Natural killer cell treated with Interleukin-12 subunit alpha and Interleukin-12 subunit beta and Interleukin-15 and Interleukin-18, amount 100 ng/mL, for 72 hours (primary cell): ENCODE measurements at regions not wholly inside any gene's neighbourhood (a gene's known extent, or its start where the extent isn't known, plus 50 kb on each side); places are given as distances from the start of the nearest gene placed in this dataset.

Experiments
- ATAC-seq, 2 donors: fragments of 150-1000 bp; cut with Tn5 transposase in 1 of 2; sonication (Bioruptor Pico), chemical (Tn5 transposase) in 1 of 2; 2 replicates each; pipeline ENCODE4 v1.10.0; 2021
- DNase-seq: peaks from one replicate; pipeline ENCODE4 v3.0.0; 2022; ENCODE audit warnings: low spot score
- H3K27ac Mint-ChIP-seq, 2 donors: 1 replicate in 1 of 2; 2 replicates in 1 of 2; pipeline ENCODE4 v1.8.0; 2022; ENCODE audit warnings: mixed read lengths in 2 of 2, mild to moderate bottlenecking in 1 of 2, moderate library complexity in 1 of 2
- H3K27me3 Mint-ChIP-seq, 2 donors: 1 replicate in 1 of 2; 2 replicates in 1 of 2; pipeline ENCODE4 v1.8.0; 2022; ENCODE audit warnings: mixed read lengths in 2 of 2
- H3K36me3 Mint-ChIP-seq: one replicate; pipeline ENCODE4 v1.8.0; 2022; ENCODE audit warnings: mixed read lengths
- H3K4me1 Mint-ChIP-seq, 2 donors: 1 replicate in 1 of 2; 2 replicates in 1 of 2; pipeline ENCODE4 v1.8.0; 2022; ENCODE audit warnings: low read depth in 2 of 2, mixed read lengths in 2 of 2, mild to moderate bottlenecking in 1 of 2
- H3K4me3 Mint-ChIP-seq: one replicate; pipeline ENCODE4 v1.8.0; 2022; ENCODE audit warnings: mixed read lengths
- H3K9me3 Mint-ChIP-seq: 2 replicates; pipeline ENCODE4 v1.8.0; 2022; ENCODE audit warnings: mixed read lengths

- no peak for DNase-seq
- ATAC-seq = no peak
- H3K36me3 Mint-ChIP-seq = no peaks in the 10 kb centered on the region
- peaks cover 6% of the 10 kb centered on the region for H3K9me3 Mint-ChIP-seq
- H3K4me1 Mint-ChIP-seq = no peaks in the 10 kb centered on the region
- no peak overlapping the region for H3K27ac Mint-ChIP-seq
- H3K4me3 Mint-ChIP-seq = no peak overlapping the region
- H3K27me3 Mint-ChIP-seq = no peaks in the 10 kb centered on the region
Measured at GRCh38 chr18:68560128-68560527, 154.8 kb downstream of the TMX3 start.

GRCh38 chr18:68557183-68557582 is 157.7 kb downstream of the TMX3 start:
- H3K36me3 Mint-ChIP-seq = no peaks in the 10 kb centered on the region
- no peak for DNase-seq
- H3K4me1 Mint-ChIP-seq = no peaks in the 10 kb centered on the region
- H3K9me3 Mint-ChIP-seq = peaks cover 10% of the 10 kb centered on the region
- H3K27ac Mint-ChIP-seq = no peak overlapping the region
- no peak overlapping the region for H3K4me3 Mint-ChIP-seq
- no peaks in the 10 kb centered on the region for H3K27me3 Mint-ChIP-seq
- ATAC-seq = no peak

DNA sequence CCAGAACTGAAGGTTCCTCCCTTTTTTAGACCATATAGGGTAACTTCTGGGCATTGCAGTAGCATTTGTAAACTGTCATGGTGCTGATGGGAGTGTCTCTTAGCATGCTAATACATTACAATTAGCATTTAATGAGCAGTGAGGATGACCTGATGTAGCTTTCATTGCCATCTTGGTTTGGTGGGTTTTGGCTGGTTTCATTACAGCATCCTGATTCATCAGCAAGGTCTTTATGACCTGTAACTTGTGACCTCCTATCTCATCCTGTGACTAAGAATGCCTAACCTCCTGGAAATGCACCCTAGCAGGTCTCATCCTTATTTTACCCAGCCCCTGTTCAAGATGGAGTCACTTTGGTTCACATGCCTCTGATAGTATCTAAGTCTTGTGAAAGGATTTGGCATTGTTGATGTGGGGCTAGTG is 159.0 kb downstream of the TMX3 start:
- DNase-seq (no peak), ATAC-seq (no peak)
- Mint-ChIP-seq H3K27ac (no peak overlapping the region), H3K4me1 (no peaks in the 10 kb centered on the region), H3K9me3 (peaks cover 12% of the 10 kb centered on the region), H3K4me3 (no peak overlapping the region), H3K27me3 (no peaks in the 10 kb centered on the region), H3K36me3 (no peaks in the 10 kb centered on the region)

GRCh38 chr18:68548904-68549870 is 165.7 kb downstream of the TMX3 start:
- Mint-ChIP-seq H3K4me1 (no peaks in the 10 kb centered on the region), H3K27me3 (no peaks in the 10 kb centered on the region), H3K36me3 (no peaks in the 10 kb centered on the region), H3K4me3 (no peak overlapping the region), H3K27ac (no peak overlapping the region), H3K9me3 (peaks cover 6% of the 10 kb centered on the region)
- ATAC-seq (no peak), DNase-seq (no peak)

DNA sequence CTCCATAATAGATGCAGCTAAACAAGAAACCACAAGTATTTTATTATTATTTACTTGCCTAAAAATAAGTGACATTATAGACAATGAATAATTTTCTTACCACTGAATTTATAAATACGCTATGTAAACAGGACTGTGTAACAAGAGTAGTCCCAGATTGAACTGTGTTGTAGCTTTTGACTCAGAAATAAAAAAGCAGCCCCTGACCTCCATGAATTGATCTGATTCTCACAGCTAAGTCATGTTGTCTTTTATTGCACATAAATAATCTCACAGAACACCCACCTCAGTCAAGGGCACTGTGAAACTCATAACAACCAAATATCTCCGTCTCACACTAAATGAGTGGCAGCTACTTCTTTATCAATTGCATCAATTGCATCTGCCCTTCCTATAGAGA is 171.6 kb downstream of the TMX3 start:
- H3K9me3 Mint-ChIP-seq = no peaks in the 10 kb centered on the region
- no peak overlapping the region for H3K4me3 Mint-ChIP-seq
- H3K27me3 Mint-ChIP-seq = no peaks in the 10 kb centered on the region
- DNase-seq (no peak), ATAC-seq (no peak)
- no peaks in the 10 kb centered on the region for H3K36me3 Mint-ChIP-seq
- H3K4me1 Mint-ChIP-seq = no peaks in the 10 kb centered on the region
- no peak overlapping the region for H3K27ac Mint-ChIP-seq

DNA sequence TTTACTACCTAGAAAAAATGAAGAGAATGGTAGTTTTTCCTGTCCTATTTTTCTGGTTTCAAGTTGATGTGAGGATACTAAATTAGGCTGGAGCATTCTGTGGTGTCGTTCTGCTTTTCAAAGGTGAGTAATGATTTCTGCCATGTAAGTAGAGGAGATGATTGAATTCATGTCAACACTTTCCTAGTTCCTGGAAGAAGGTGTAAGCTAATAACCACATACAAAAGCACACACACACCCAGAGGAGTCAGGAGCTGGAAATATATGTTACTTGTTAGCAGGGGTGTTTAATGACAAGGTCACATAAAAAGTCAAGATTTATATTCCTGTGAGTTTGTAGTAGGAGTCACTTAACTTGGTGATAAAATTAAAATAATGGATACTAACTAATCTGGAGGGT is 172.1 kb downstream of the TMX3 start:
- no peak for DNase-seq
- ATAC-seq = no peak

DNA sequence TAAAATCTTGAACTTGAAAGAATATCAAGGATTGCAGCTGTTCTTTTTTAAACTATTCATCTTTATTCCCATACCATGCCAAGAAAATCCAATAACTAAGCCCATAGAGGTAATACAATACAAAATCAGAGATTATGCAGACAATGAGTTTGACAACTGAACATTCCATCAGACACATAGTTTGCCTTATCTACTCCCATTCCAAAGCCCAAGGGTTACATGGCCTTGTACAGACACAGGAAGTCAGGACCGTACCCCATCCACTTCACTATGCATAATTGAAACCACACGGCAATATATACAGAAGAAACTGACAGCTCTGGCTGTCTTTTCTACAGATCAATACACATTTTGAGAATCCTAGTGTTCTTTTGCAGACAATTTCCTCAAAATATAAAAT is 181.3 kb downstream of the TMX3 start:
- Mint-ChIP-seq H3K9me3 (no peaks in the 10 kb centered on the region), H3K27ac (no peak overlapping the region), H3K4me3 (no peak overlapping the region), H3K27me3 (no peaks in the 10 kb centered on the region), H3K36me3 (no peaks in the 10 kb centered on the region), H3K4me1 (no peaks in the 10 kb centered on the region)
- DNase-seq = no peak
- no peak for ATAC-seq

More for the DNA sequence above, 172.1 kb downstream of the TMX3 start:
- H3K27me3 Mint-ChIP-seq = no peaks in the 10 kb centered on the region
- H3K36me3 Mint-ChIP-seq = no peaks in the 10 kb centered on the region
- H3K9me3 Mint-ChIP-seq = no peaks in the 10 kb centered on the region
- H3K27ac Mint-ChIP-seq = no peak overlapping the region
- H3K4me3 Mint-ChIP-seq = no peak overlapping the region
- H3K4me1 Mint-ChIP-seq = no peaks in the 10 kb centered on the region

GRCh38 chr18:68532328-68532885 is 182.5 kb downstream of the TMX3 start:
- DNase-seq (no peak), ATAC-seq (no peak)
- no peaks in the 10 kb centered on the region for H3K36me3 Mint-ChIP-seq
- H3K27ac Mint-ChIP-seq = no peak overlapping the region
- no peak overlapping the region for H3K4me3 Mint-ChIP-seq
- H3K9me3 Mint-ChIP-seq = no peaks in the 10 kb centered on the region
- H3K27me3 Mint-ChIP-seq = no peaks in the 10 kb centered on the region
- no peaks in the 10 kb centered on the region for H3K4me1 Mint-ChIP-seq

DNA sequence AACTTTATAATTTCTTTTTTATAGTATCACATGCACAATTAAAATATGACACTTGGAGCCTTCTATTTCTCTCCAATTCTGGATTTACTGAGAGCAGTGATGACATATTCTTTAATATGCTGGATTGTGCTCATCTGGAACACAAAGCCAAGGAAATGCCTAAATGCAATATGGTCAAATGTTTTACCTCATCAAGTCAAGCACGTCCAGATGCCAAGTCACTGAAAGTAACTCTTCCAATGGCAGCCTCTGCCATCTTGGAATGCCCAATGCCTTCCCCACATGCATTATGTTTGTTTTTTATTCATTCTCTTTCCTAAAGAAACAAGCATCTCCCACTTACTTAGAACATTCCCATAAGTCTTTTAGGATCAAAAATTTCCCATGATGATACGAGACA is 189.8 kb downstream of the TMX3 start:
- Mint-ChIP-seq H3K27me3 (no peaks in the 10 kb centered on the region), H3K4me3 (no peak overlapping the region), H3K4me1 (no peaks in the 10 kb centered on the region), H3K36me3 (no peaks in the 10 kb centered on the region), H3K9me3 (peaks cover 5% of the 10 kb centered on the region), H3K27ac (no peak overlapping the region)
- DNase-seq (no peak), ATAC-seq (no peak)

DNA sequence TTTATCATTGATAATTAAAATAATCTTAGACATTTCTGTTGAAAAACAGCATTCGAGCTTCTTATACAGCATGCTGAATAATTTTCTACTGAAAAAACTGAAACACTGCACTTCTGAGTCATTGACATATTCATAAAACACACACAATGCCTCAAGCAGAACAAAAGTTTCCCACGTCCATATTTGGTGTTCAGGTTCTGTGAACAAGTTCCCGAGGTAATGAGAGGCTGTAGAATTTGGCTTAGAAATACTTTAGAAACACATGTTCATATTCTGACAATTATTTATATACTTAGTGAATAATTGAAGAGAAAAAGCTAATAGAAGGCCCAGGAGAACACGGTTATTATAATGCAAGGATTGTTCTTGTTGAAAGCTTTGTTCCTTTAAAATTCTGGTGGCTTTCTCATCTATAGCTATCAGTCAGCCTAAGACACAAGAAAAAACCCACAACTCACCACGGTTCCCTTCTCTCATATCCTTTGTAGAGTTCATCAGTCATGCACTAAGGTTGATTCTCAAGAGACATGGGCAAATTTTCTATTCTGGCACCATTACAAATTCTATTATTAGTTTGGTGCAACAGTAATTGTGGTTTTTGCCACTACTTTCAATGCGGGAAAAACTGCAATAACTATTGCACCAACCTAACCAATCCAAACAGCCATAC is 194.4 kb downstream of the TMX3 start:
- H3K9me3 Mint-ChIP-seq = peaks cover 8% of the 10 kb centered on the region

DNA sequence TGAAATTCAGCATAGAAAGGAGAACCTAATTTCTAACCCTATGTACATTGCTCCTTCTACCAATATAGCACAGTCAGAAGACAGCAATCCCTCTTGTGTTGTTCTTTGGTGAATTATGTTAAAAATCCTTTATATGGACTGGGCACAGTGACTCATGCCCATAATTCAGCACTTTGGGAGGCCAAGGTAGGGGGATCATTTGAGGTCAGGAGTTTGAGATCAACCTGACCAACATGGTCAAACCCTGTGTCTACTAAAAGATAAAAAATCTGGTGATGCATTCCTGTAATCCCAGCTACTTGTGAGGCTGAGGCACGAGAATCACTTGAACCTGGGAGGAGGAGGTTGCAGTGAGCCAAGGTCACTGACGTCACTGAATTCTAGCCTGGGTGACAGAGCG is 195.6 kb downstream of the TMX3 start:
- no peaks in the 10 kb centered on the region for H3K36me3 Mint-ChIP-seq
- no peaks in the 10 kb centered on the region for H3K4me1 Mint-ChIP-seq

More for the DNA sequence above, 194.4 kb downstream of the TMX3 start:
- Mint-ChIP-seq H3K27ac (no peak overlapping the region), H3K4me3 (no peak overlapping the region), H3K36me3 (no peaks in the 10 kb centered on the region), H3K4me1 (no peaks in the 10 kb centered on the region), H3K27me3 (no peaks in the 10 kb centered on the region)
- no peak for ATAC-seq
- DNase-seq = no peak

DNA sequence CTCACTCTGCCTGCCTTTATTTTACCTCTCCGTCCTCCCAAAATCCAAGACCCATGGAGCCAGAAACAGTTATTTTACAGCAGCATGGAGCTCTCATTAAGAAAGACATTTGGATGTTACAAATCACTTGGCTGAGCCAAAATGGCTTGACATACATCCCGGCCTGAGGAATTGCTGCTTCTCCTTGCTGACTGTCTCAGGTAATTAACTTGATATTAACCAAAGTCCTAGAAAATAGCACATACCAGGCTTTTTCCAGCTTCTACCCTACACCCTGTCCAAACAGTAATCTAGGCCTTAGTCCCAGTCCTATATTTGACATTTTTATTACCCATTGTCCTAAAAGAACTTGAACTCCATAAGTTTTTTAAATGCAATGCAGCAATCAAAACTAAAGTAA is 205.0 kb downstream of the TMX3 start:
- H3K27me3 Mint-ChIP-seq = no peaks in the 10 kb centered on the region

More for the DNA sequence above, 195.6 kb downstream of the TMX3 start:
- no peak for ATAC-seq
- DNase-seq = no peak
- Mint-ChIP-seq H3K27ac (no peak overlapping the region), H3K9me3 (peaks cover 8% of the 10 kb centered on the region), H3K27me3 (no peaks in the 10 kb centered on the region), H3K4me3 (no peak overlapping the region)

DNA sequence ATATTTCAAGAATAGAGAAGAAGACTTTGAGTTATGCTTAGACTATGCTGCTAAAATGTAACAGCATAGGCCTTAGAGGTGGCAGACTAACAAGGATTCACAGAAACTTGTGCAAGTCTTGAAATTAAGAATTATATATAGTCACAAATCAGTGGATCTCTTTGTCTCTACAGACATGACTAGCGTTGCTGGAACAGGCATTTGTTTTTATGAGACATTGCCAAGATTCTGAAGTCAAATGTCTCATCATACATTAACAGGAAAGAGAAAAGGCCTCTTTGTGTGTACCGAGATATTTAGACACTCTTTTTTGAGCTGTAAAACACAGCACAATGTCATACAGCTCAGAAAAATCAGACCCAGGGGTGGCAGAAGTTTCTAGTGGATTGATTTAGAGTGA is 207.1 kb downstream of the TMX3 start:
- Mint-ChIP-seq H3K9me3 (peaks cover 11% of the 10 kb centered on the region), H3K27ac (no peak overlapping the region), H3K4me1 (no peaks in the 10 kb centered on the region), H3K27me3 (no peaks in the 10 kb centered on the region), H3K4me3 (no peak overlapping the region), H3K36me3 (no peaks in the 10 kb centered on the region)
- DNase-seq = no peak
- ATAC-seq = no peak

More for the DNA sequence above, 205.0 kb downstream of the TMX3 start:
- H3K36me3 Mint-ChIP-seq = no peaks in the 10 kb centered on the region
- peaks cover 12% of the 10 kb centered on the region for H3K9me3 Mint-ChIP-seq
- no peak overlapping the region for H3K27ac Mint-ChIP-seq
- no peak overlapping the region for H3K4me3 Mint-ChIP-seq
- H3K4me1 Mint-ChIP-seq = no peaks in the 10 kb centered on the region
- DNase-seq = no peak
- no peak for ATAC-seq

- Mint-ChIP-seq H3K27me3 (no peaks in the 10 kb centered on the region), H3K4me3 (no peak overlapping the region), H3K36me3 (no peaks in the 10 kb centered on the region), H3K27ac (no peak overlapping the region), H3K4me1 (no peaks in the 10 kb centered on the region), H3K9me3 (peaks cover 5% of the 10 kb centered on the region)
- no peak for DNase-seq
- ATAC-seq = no peak
Measured at GRCh38 chr18:68505178-68505574, 209.7 kb downstream of the TMX3 start.
